ENCODE measurements at regions not wholly inside any gene's neighbourhood (a gene's known extent, or its start where the extent isn't known, plus 50 kb on each side); places are given as distances from the start of the nearest gene placed in this dataset.

GRCh38 chr10:31701546-31701945, 227.1 kb downstream of the ARHGAP12 start:
- H2AFZ ChIP-seq (ENCODE audit: control insufficient read depth, low read length) = no peak overlapping the region
- H4K20me1 ChIP-seq (ENCODE audit: control insufficient read depth, extremely low read depth, insufficient read depth, low read length) = no peaks in the 10 kb centered on the region
- DNase-seq (ENCODE audit: low read depth, low spot score) (no peak), FAIRE-seq (no peak)
- TF ChIP-seq, protein P1, sequence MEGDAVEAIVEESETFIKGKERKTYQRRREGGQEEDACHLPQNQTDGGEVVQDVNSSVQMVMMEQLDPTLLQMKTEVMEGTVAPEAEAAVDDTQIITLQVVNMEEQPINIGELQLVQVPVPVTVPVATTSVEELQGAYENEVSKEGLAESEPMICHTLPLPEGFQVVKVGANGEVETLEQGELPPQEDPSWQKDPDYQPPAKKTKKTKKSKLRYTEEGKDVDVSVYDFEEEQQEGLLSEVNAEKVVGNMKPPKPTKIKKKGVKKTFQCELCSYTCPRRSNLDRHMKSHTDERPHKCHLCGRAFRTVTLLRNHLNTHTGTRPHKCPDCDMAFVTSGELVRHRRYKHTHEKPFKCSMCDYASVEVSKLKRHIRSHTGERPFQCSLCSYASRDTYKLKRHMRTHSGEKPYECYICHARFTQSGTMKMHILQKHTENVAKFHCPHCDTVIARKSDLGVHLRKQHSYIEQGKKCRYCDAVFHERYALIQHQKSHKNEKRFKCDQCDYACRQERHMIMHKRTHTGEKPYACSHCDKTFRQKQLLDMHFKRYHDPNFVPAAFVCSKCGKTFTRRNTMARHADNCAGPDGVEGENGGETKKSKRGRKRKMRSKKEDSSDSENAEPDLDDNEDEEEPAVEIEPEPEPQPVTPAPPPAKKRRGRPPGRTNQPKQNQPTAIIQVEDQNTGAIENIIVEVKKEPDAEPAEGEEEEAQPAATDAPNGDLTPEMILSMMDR (optimal IDR thresholded peaks at IDR 0.05 in 1 of 3, IDR thresholded peaks at IDR 0.05 in 1 of 3, conservative IDR thresholded peaks at IDR 0.05 in 1 of 3; ENCODE audit: extremely low read depth in 1 of 3, insufficient read depth in 2 of 3, low read length in 3 of 3) = no peak
- no peak for TF ChIP-seq EZH2 (IDR thresholded peaks at IDR 0.05; ENCODE audit: low read length)
- no peak overlapping the region for H3K27ac ChIP-seq (ENCODE audit: control insufficient read depth, insufficient read depth, low read length)
- dilution Hi-C loops (cut with MboI; ENCODE audit: extremely low pct_ligation_motif_present, low sequenced_read_pairs) = no loop called here
- H3K9ac ChIP-seq (ENCODE audit: control insufficient read depth, extremely low read depth, insufficient read depth, low read length) = no peak overlapping the region
- H3K4me2 ChIP-seq (ENCODE audit: control insufficient read depth, extremely low read depth, insufficient read depth, low read depth, low read length) = no peak overlapping the region
- H3K36me3 ChIP-seq (ENCODE audit: control insufficient read depth in 2 of 2, extremely low read depth in 1 of 2, insufficient read depth in 2 of 2, low read length in 2 of 2) = no peaks in the 10 kb centered on the region
- no peaks in the 10 kb centered on the region for H3K9me1 ChIP-seq (ENCODE audit: control insufficient read depth, extremely low read depth, insufficient read depth, low read length)
- no peaks in the 10 kb centered on the region for H3K27me3 ChIP-seq (ENCODE audit: control insufficient read depth, extremely low read depth, insufficient read depth, low read length)
- H3K9me3 ChIP-seq (ENCODE audit: control insufficient read depth, low read depth, low read length) = peaks cover 3% of the 10 kb centered on the region
- H3K4me1 ChIP-seq (ENCODE audit: control insufficient read depth, extremely low read depth, insufficient read depth, low read length) = no peaks in the 10 kb centered on the region
- no peaks in the 10 kb centered on the region for H3K79me2 ChIP-seq (ENCODE audit: control insufficient read depth, insufficient read depth, low read length)
- no peak overlapping the region for H3K4me3 ChIP-seq (ENCODE audit: control insufficient read depth in 2 of 3, extremely low read depth in 1 of 3, insufficient read depth in 2 of 3, low read depth in 1 of 3, low read length in 3 of 3)

DNA sequence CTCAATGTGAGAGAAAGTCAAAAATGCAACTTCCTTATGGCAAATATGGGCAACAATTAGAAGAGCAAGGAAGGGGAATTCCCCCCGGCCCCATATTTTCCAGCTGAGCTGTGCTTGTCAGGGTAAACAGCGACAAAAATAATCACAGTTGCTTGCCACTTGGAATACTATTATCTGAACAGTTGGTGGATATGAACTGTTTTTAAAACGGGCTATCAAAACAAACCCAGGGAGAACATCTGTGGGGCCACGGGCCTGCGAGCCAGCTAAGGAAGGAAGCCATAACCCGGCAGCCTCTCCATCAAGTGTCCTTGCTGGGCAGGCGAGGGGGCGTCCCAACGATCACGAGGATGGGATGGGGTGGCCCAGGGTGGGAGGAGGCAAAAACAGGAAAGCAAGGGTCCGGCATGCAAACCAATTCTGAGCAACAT, 228.4 kb downstream of the ARHGAP12 start:
- no peak for FAIRE-seq
- Histone ChIP-seq H3K4me1 (ENCODE audit: control insufficient read depth, extremely low read depth, insufficient read depth, low read length) (no peaks in the 10 kb centered on the region), H3K27ac (ENCODE audit: control insufficient read depth, insufficient read depth, low read length) (no peak overlapping the region), H3K9me3 (ENCODE audit: control insufficient read depth, low read depth, low read length) (peaks cover 3% of the 10 kb centered on the region), H3K79me2 (ENCODE audit: control insufficient read depth, insufficient read depth, low read length) (no peaks in the 10 kb centered on the region), H2AFZ (ENCODE audit: control insufficient read depth, low read length) (no peak overlapping the region), H3K9me1 (ENCODE audit: control insufficient read depth, extremely low read depth, insufficient read depth, low read length) (no peaks in the 10 kb centered on the region), H3K4me3 (ENCODE audit: control insufficient read depth in 2 of 3, extremely low read depth in 1 of 3, insufficient read depth in 2 of 3, low read depth in 1 of 3, low read length in 3 of 3) (no peak overlapping the region), H4K20me1 (ENCODE audit: control insufficient read depth, extremely low read depth, insufficient read depth, low read length) (no peaks in the 10 kb centered on the region), H3K36me3 (ENCODE audit: control insufficient read depth in 2 of 2, extremely low read depth in 1 of 2, insufficient read depth in 2 of 2, low read length in 2 of 2) (no peaks in the 10 kb centered on the region), H3K9ac (ENCODE audit: control insufficient read depth, extremely low read depth, insufficient read depth, low read length) (no peak overlapping the region), H3K27me3 (ENCODE audit: control insufficient read depth, extremely low read depth, insufficient read depth, low read length) (no peaks in the 10 kb centered on the region), H3K4me2 (ENCODE audit: control insufficient read depth, extremely low read depth, insufficient read depth, low read depth, low read length) (no peak overlapping the region)
- DNase-seq (ENCODE audit: low read depth, low spot score) = no peak
- TF ChIP-seq, protein P1 (optimal IDR thresholded peaks at IDR 0.05 in 1 of 3, IDR thresholded peaks at IDR 0.05 in 1 of 3, conservative IDR thresholded peaks at IDR 0.05 in 1 of 3; ENCODE audit: extremely low read depth in 1 of 3, insufficient read depth in 2 of 3, low read length in 3 of 3) = no peak
- TF ChIP-seq EZH2 (IDR thresholded peaks at IDR 0.05; ENCODE audit: low read length) = no peak
- dilution Hi-C loops (cut with MboI; ENCODE audit: extremely low pct_ligation_motif_present, low sequenced_read_pairs) = no loop called here
